H9 (cell line): ENCODE measurements at regions not wholly inside any gene's neighbourhood (a gene's known extent, or its start where the extent isn't known, plus 50 kb on each side); places are given as distances from the start of the nearest gene placed in this dataset.
A peak's percentile ranks its signal among the peaks of the same experiment; 100 is the strongest.

ENCODE experiments used
- DNase-seq: peaks from one replicate; pipeline ENCODE4 v3.0.0-alpha.2; 2017
- H2AFZ ChIP-seq: one replicate; pipeline ENCODE4 v1.6.1; 2013; ENCODE audit warnings: mild to moderate bottlenecking, low read length, control low read depth, moderate library complexity
- H2AK5ac ChIP-seq: 2 replicates; pipeline ENCODE4 v1.6.1; 2013; ENCODE audit warnings: low read length, control low read depth, mixed read lengths; ENCODE audit not compliant: insufficient read length
- H2BK120ac ChIP-seq: one replicate; pipeline ENCODE4 v1.6.1; 2013; ENCODE audit warnings: low read depth, mild to moderate bottlenecking, low read length, control low read depth, inconsistent platforms; ENCODE audit not compliant: poor library complexity, severe bottlenecking
- H2BK12ac ChIP-seq: 2 replicates; pipeline ENCODE4 v1.6.1; 2013; ENCODE audit warnings: low read length, control low read depth, mixed read lengths, low read depth; ENCODE audit not compliant: insufficient read length
- H2BK15ac ChIP-seq: 2 replicates; pipeline ENCODE4 v1.6.1; 2013; ENCODE audit warnings: low read depth, low read length, control low read depth
- H2BK20ac ChIP-seq: one replicate; pipeline ENCODE4 v1.6.1; 2013; ENCODE audit warnings: low read depth, mild to moderate bottlenecking, low read length, control low read depth, inconsistent platforms; ENCODE audit not compliant: poor library complexity, severe bottlenecking
- H2BK5ac ChIP-seq: 2 replicates; pipeline ENCODE4 v1.6.1; 2013; ENCODE audit warnings: low read length, control low read depth, mixed read lengths; ENCODE audit not compliant: insufficient read length
- H3K14ac ChIP-seq: 2 replicates; pipeline ENCODE4 v1.6.1; 2013; ENCODE audit warnings: low read length, control low read depth; ENCODE audit not compliant: insufficient read depth
- H3K18ac ChIP-seq: 2 replicates; pipeline ENCODE4 v1.6.1; 2013; ENCODE audit warnings: low read depth, mild to moderate bottlenecking, mixed read lengths, low read length, control low read depth; ENCODE audit not compliant: insufficient read length
- H3K23ac ChIP-seq: 2 replicates; pipeline ENCODE4 v1.6.1; 2013; ENCODE audit warnings: low read length, control low read depth, mixed read lengths, low read depth; ENCODE audit not compliant: insufficient read length
- H3K23me2 ChIP-seq: 2 replicates; pipeline ENCODE4 v1.6.1; 2013; ENCODE audit warnings: low read depth, mild to moderate bottlenecking, mixed read lengths, low read length, control low read depth; ENCODE audit not compliant: insufficient read length, poor library complexity, severe bottlenecking
- H3K27ac ChIP-seq: 2 replicates; pipeline ENCODE4 v1.5.1; 2013; ENCODE audit warnings: low read length, control low read depth, mixed read lengths, low read depth; ENCODE audit not compliant: insufficient read length
- H3K27me3 ChIP-seq: 2 replicates; pipeline ENCODE4 v1.6.1; 2013; ENCODE audit warnings: low read length, control low read depth, inconsistent platforms; ENCODE audit not compliant: insufficient read depth
- H3K4ac ChIP-seq: 2 replicates; pipeline ENCODE4 v1.6.1; 2013; ENCODE audit warnings: low read depth, mild to moderate bottlenecking, control low read depth, inconsistent platforms, low read length, moderate library complexity
- H3K4me1 ChIP-seq: 2 replicates; pipeline ENCODE4 v1.6.1; 2013; ENCODE audit warnings: low read length, control low read depth, inconsistent platforms; ENCODE audit not compliant: insufficient read depth
- H3K4me2 ChIP-seq: 2 replicates; pipeline ENCODE4 v1.6.1; 2013; ENCODE audit warnings: low read length, control low read depth, mixed read lengths; ENCODE audit not compliant: insufficient read length, insufficient read depth
- H3K56ac ChIP-seq: 2 replicates; pipeline ENCODE4 v1.6.1; 2013; ENCODE audit warnings: low read depth, mild to moderate bottlenecking, mixed read lengths, low read length, control low read depth; ENCODE audit not compliant: insufficient read length
- H3K79me1 ChIP-seq: 2 replicates; pipeline ENCODE4 v1.6.1; 2013; ENCODE audit warnings: low read depth, mild to moderate bottlenecking, moderate library complexity, low read length, control low read depth, inconsistent platforms; ENCODE audit not compliant: insufficient read depth, poor library complexity, severe bottlenecking
- H3K79me2 ChIP-seq: 2 replicates; pipeline ENCODE4 v1.6.1; 2013; ENCODE audit warnings: low read length, control low read depth, inconsistent platforms; ENCODE audit not compliant: insufficient read depth
- H3K9ac ChIP-seq: 2 replicates; pipeline ENCODE4 v1.6.1; 2013; ENCODE audit warnings: low read length, control low read depth, mixed read lengths; ENCODE audit not compliant: insufficient read length; ENCODE audit errors: extremely low read depth
- H3K9me3 ChIP-seq: one replicate; pipeline ENCODE4 v1.6.1; 2013; ENCODE audit warnings: low read depth, low read length, inconsistent platforms; ENCODE audit not compliant: control insufficient read depth
- H3T11ph ChIP-seq: one replicate; pipeline ENCODE4 v1.6.1; 2013; ENCODE audit warnings: mild to moderate bottlenecking, low read length, control low read depth, inconsistent platforms
- H4K20me1 ChIP-seq: one replicate; pipeline ENCODE4 v1.6.1; 2013; ENCODE audit not compliant: control insufficient read depth, insufficient read length, insufficient read depth
- H4K5ac ChIP-seq: 2 replicates; pipeline ENCODE4 v1.6.1; 2013; ENCODE audit warnings: low read depth, mild to moderate bottlenecking, mixed read lengths, low read length, control low read depth; ENCODE audit not compliant: insufficient read length
- H4K8ac ChIP-seq: replicated peaks from 2 replicates; pipeline ENCODE4 v1.6.1; 2013; ENCODE audit warnings: low read length, control low read depth, mixed read lengths, low read depth; ENCODE audit not compliant: insufficient read length
- H4K91ac ChIP-seq: 2 replicates; pipeline ENCODE4 v1.6.1; 2013; ENCODE audit warnings: low read depth, mild to moderate bottlenecking, moderate library complexity, mixed read lengths, low read length, control low read depth; ENCODE audit not compliant: insufficient read length
- H3K27ac Mint-ChIP-seq, 3 experiments: 2 replicates in 2 of 3; 3 replicates in 1 of 3; pipeline ENCODE4 v1.8.0; 2020 to 2021; ENCODE audit warnings: mixed read lengths in 3 of 3, mild to moderate bottlenecking in 1 of 3, moderate library complexity in 1 of 3
- H3K27me3 Mint-ChIP-seq: 2 replicates; pipeline ENCODE4 v1.8.0; 2021; ENCODE audit warnings: low read depth, mild to moderate bottlenecking, moderate library complexity, mixed read lengths
- H3K36me3 Mint-ChIP-seq, 3 experiments: 2 replicates in 2 of 3; 3 replicates in 1 of 3; pipeline ENCODE4 v1.8.0; 2020 to 2021; ENCODE audit warnings: low read depth in 3 of 3, mixed read lengths in 3 of 3; ENCODE audit not compliant: insufficient read depth in 1 of 3
- H3K4me1 Mint-ChIP-seq, 2 experiments: 2 replicates each; pipeline ENCODE4 v1.8.0; 2020; ENCODE audit warnings: mixed read lengths in 2 of 2
- H3K4me3 Mint-ChIP-seq, 2 experiments: 2 replicates in 1 of 2; 3 replicates in 1 of 2; pipeline ENCODE4 v1.8.0; 2020 to 2021; ENCODE audit warnings: mild to moderate bottlenecking in 2 of 2, mixed read lengths in 2 of 2, moderate library complexity in 1 of 2
- H3K9me3 Mint-ChIP-seq, 2 experiments: 2 replicates in 1 of 2; 3 replicates in 1 of 2; pipeline ENCODE4 v1.8.0; 2020; ENCODE audit warnings: mild to moderate bottlenecking in 2 of 2, mixed read lengths in 2 of 2, moderate library complexity in 1 of 2
- TF ChIP-seq, protein P1 (sequence below): fragments of 200-600 bp; sonication (generic); conservative IDR thresholded peaks from 3 replicates; pipeline ENCODE4 v1.8.0; 2021; ENCODE audit warnings: antibody characterized with exemption, mild to moderate bottlenecking

DNA sequence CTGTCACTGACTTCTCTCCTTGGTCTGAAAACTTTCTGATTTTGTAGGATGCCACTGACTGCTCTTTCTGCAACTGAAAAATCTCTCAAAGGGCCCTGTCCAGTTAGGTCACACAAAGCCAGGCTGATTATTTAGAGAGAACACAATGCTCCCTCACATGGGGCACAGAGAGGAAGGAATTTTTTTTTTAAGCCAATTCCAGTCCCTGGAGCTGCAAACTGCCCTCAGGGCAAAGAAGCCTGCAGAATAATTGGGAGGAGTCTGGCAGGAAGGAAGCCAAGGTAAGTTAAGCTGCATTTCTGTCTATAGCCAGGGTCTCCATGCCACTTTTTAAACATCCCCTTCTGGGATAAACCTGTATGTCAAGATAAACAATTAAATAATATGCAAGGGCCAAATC is 305.5 kb downstream of the ZSWIM6 start:
- no peak overlapping the region for H3K56ac ChIP-seq
- Mint-ChIP-seq H3K36me3 (no peaks in the 10 kb centered on the region), H3K9me3 (no peaks in the 10 kb centered on the region; a peak in 1 of 5 replicates), H3K4me3 (no peak overlapping the region), H3K4me1 (peaks cover 9 to 22% of the 10 kb centered on the region in 2 experiments), H3K27me3 (no peaks in the 10 kb centered on the region; the same call in 1 of the 2 replicates), H3K27ac (no peak overlapping the region)
- H2AK5ac ChIP-seq, result no peak overlapping the region
- H3K23ac ChIP-seq, result no peak overlapping the region
- H3K4ac ChIP-seq, result no peak overlapping the region
- H2BK20ac ChIP-seq, result no peak overlapping the region
- H2BK5ac ChIP-seq, result no peak overlapping the region
- no peak overlapping the region for H3K14ac ChIP-seq
- peak; percentile 43 for DNase-seq
- no peaks in the 10 kb centered on the region for H3K79me2 ChIP-seq
- H4K5ac ChIP-seq, result no peak overlapping the region
- H4K20me1 ChIP-seq, result no peaks in the 10 kb centered on the region
- no peak overlapping the region for H3K27ac ChIP-seq
- no peaks in the 10 kb centered on the region for H3K23me2 ChIP-seq
- H3K4me2 ChIP-seq, result no peak overlapping the region
- H2AFZ ChIP-seq, result no peak overlapping the region
- H3K79me1 ChIP-seq, result no peaks in the 10 kb centered on the region
- H3T11ph ChIP-seq, result no peak overlapping the region
- no peak overlapping the region for H2BK12ac ChIP-seq
- H3K27me3 ChIP-seq, result no peaks in the 10 kb centered on the region
- H4K91ac ChIP-seq, result no peak overlapping the region
- H2BK120ac ChIP-seq, result no peak overlapping the region
- H3K9me3 ChIP-seq, result no peaks in the 10 kb centered on the region
- H3K18ac ChIP-seq, result no peak overlapping the region
- no peak overlapping the region for H2BK15ac ChIP-seq
- no peak overlapping the region for H3K9ac ChIP-seq
- TF ChIP-seq, protein P1, sequence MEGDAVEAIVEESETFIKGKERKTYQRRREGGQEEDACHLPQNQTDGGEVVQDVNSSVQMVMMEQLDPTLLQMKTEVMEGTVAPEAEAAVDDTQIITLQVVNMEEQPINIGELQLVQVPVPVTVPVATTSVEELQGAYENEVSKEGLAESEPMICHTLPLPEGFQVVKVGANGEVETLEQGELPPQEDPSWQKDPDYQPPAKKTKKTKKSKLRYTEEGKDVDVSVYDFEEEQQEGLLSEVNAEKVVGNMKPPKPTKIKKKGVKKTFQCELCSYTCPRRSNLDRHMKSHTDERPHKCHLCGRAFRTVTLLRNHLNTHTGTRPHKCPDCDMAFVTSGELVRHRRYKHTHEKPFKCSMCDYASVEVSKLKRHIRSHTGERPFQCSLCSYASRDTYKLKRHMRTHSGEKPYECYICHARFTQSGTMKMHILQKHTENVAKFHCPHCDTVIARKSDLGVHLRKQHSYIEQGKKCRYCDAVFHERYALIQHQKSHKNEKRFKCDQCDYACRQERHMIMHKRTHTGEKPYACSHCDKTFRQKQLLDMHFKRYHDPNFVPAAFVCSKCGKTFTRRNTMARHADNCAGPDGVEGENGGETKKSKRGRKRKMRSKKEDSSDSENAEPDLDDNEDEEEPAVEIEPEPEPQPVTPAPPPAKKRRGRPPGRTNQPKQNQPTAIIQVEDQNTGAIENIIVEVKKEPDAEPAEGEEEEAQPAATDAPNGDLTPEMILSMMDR, result no peak
- no peak overlapping the region for H4K8ac ChIP-seq
- no peaks in the 10 kb centered on the region for H3K4me1 ChIP-seq
